HepG2 (cell line): ENCODE measurements at regions not wholly inside any gene's neighbourhood (a gene's known extent, or its start where the extent isn't known, plus 50 kb on each side); places are given as distances from the start of the nearest gene placed in this dataset.

ENCODE experiments used
- ATAC-seq: fragments of 200-7000 bp; cut with Tn5 transposase; 3 replicates; pipeline ENCODE4 v1.9.1; 2020; ENCODE audit warnings: mild to moderate bottlenecking, moderate library complexity
- BruUV-seq: library from RNA; stranded (reverse); fragments of 400-500 nt; replicated peaks from 2 replicates; lab custom pipeline; 2021; lab: Mats Ljungman, UMichigan
- CTCF ChIA-PET: fragments of 300-600 bp; formaldehyde crosslinking; extraction: SDS; loops from one replicate; lab custom pipeline; 2021; ENCODE audit warnings: low total read pairs, inconsistent platforms, low intra/inter-chr PET ratio; lab: Yijun Ruan, JAX
- POLR2A ChIA-PET: fragments of 350-600 bp; sonication (Branson Sonifier 250); formaldehyde crosslinking; loops from one replicate; lab custom pipeline; 2020; ENCODE audit warnings: antibody characterized with exemption, inconsistent platforms; lab: Yijun Ruan, JAX
- DNase-seq: peaks from one replicate; pipeline ENCODE4 v3.0.0-alpha.2; 2015; ENCODE audit warnings: low spot score
- FAIRE-seq: peaks from 3 replicates; lab custom pipeline; 2011; peaks lifted over from hg19 to GRCh38; lab: Jason Lieb, UNC
- H2AFZ ChIP-seq: one replicate; pipeline ENCODE4 v1.6.1; 2011; ENCODE audit warnings: low read length, inconsistent platforms
- H3K27ac ChIP-seq: fragments of 300-600 bp; 3 replicates; pipeline ENCODE4 v1.8.0; 2011; ENCODE audit warnings: mixed run types, mild to moderate bottlenecking, mixed read lengths, low read length, inconsistent platforms; ENCODE audit not compliant: insufficient read depth; ENCODE audit errors: extremely low read length
- H3K27me3 ChIP-seq, 2 experiments: fragments of 200-600 bp in 1 of 2; 2 replicates in 1 of 2; 3 replicates in 1 of 2; pipeline versions ENCODE4 v1.6.0 to v1.8.0; 2011; ENCODE audit warnings: low read length in 2 of 2, mild to moderate bottlenecking in 2 of 2, moderate library complexity in 2 of 2, inconsistent platforms in 1 of 2; ENCODE audit not compliant: insufficient read depth in 2 of 2, control insufficient read depth in 1 of 2
- H3K36me3 ChIP-seq, 2 experiments: fragments of 200-600 bp in 1 of 2; replicated peaks in 1 of 2; 2 replicates in 1 of 2; 3 replicates in 1 of 2; pipeline versions ENCODE4 v1.5.1 to v1.8.0; 2011; ENCODE audit warnings: low read length in 2 of 2, inconsistent platforms in 1 of 2; ENCODE audit not compliant: insufficient read depth in 2 of 2, control insufficient read depth in 1 of 2
- H3K4me1 ChIP-seq: 2 replicates; pipeline ENCODE4 v1.5.1; 2012; ENCODE audit warnings: low read length, inconsistent platforms; ENCODE audit not compliant: insufficient read depth
- H3K4me2 ChIP-seq: 2 replicates; pipeline ENCODE4 v1.6.0; 2011; ENCODE audit warnings: low read depth, low read length, inconsistent platforms
- H3K4me3 ChIP-seq, 3 experiments: fragments of 200-600 bp in 1 of 3; sonication (generic), shearing (Covaris generic) in 1 of 3; replicated peaks in 1 of 3; 2 replicates each; pipeline ENCODE4 v1.5.1; 2011 to 2016; ENCODE audit warnings: low read length in 3 of 3, inconsistent platforms in 2 of 3, low read depth in 2 of 3, mild to moderate bottlenecking in 2 of 3, control low read depth in 1 of 3, mixed read lengths in 1 of 3; ENCODE audit not compliant: insufficient read depth in 1 of 3
- H3K79me2 ChIP-seq: one replicate; pipeline ENCODE4 v1.6.1; 2011; ENCODE audit warnings: low read length, inconsistent platforms; ENCODE audit not compliant: insufficient read depth
- H3K9ac ChIP-seq: 2 replicates; pipeline ENCODE4 v1.6.0; 2011; ENCODE audit warnings: mild to moderate bottlenecking, low read depth, low read length, inconsistent platforms; ENCODE audit not compliant: insufficient read depth
- H3K9me3 ChIP-seq: 2 replicates; pipeline ENCODE4 v1.5.1; 2012; ENCODE audit warnings: mild to moderate bottlenecking, low read length
- H4K20me1 ChIP-seq: 2 replicates; pipeline ENCODE4 v1.6.0; 2011; ENCODE audit warnings: inconsistent platforms, mild to moderate bottlenecking, low read length, moderate library complexity; ENCODE audit not compliant: insufficient read depth
- CEBPZ ChIP-seq: IDR thresholded peaks from 2 replicates; pipeline ENCODE4 v1.6.1; 2012; ENCODE audit warnings: low read length, improper control_type of control experiment
- KAT7 ChIP-seq: IDR thresholded peaks from 2 replicates; pipeline ENCODE4 v1.6.1; 2018; ENCODE audit warnings: borderline replicate concordance, missing compliant biosample characterization
- MLLT10 ChIP-seq: sonication (generic); formaldehyde crosslinking; IDR thresholded peaks from 2 replicates; pipeline ENCODE4 v1.4.0; 2020; ENCODE audit warnings: missing genetic modification reagents
- MZF1 ChIP-seq: sonication (generic); formaldehyde crosslinking; IDR thresholded peaks from 2 replicates; pipeline ENCODE4 v1.8.1; 2023; ENCODE audit warnings: mild to moderate bottlenecking, missing genetic modification reagents, borderline replicate concordance
- NFYB ChIP-seq: sonication (generic); formaldehyde crosslinking; IDR thresholded peaks from 2 replicates; pipeline ENCODE4 v1.4.0; 2020; ENCODE audit warnings: missing genetic modification reagents
- PBX2 ChIP-seq: IDR thresholded peaks from 2 replicates; pipeline ENCODE4 v1.6.1; 2016; ENCODE audit warnings: control low read depth
- SSRP1 ChIP-seq: IDR thresholded peaks from 2 replicates; pipeline ENCODE4 v1.6.1; 2016; ENCODE audit warnings: control low read depth
- ZBTB37 ChIP-seq: sonication (generic); formaldehyde crosslinking; IDR thresholded peaks from 2 replicates; pipeline ENCODE4 v1.4.0; 2020; ENCODE audit warnings: mild to moderate bottlenecking, missing genetic modification reagents
- ZNF121 ChIP-seq: sonication (generic); formaldehyde crosslinking; IDR thresholded peaks from 2 replicates; pipeline ENCODE4 v1.5.0; 2020; ENCODE audit warnings: mild to moderate bottlenecking, missing genetic modification reagents
- ZNF362 ChIP-seq: sonication (generic); formaldehyde crosslinking; IDR thresholded peaks from 2 replicates; pipeline ENCODE4 v1.4.0; 2020; ENCODE audit warnings: missing genetic modification reagents, mild to moderate bottlenecking, borderline replicate concordance
- ZNF646 ChIP-seq: sonication (generic); formaldehyde crosslinking; IDR thresholded peaks from 2 replicates; pipeline ENCODE4 v1.9.0; 2021; ENCODE audit warnings: mild to moderate bottlenecking, missing genetic modification reagents
- ZNF879 ChIP-seq: sonication (generic); formaldehyde crosslinking; IDR thresholded peaks from 2 replicates; pipeline ENCODE4 v1.8.1; 2023; ENCODE audit warnings: missing genetic modification reagents
- WGBS: methylation state at CpG from one replicate; pipeline ENCODE4 v1.1.6; 2017; ENCODE audit warnings: low lambda C conversion rate; 5-methylcytosine and 5-hydroxymethylcytosine counted together
- in situ Hi-C: cut with HindIII; loops from 2 replicates; pipeline ENCODE4 v1.10.0; 2017; ENCODE audit warnings: low pct_unique_long_range_greater_than_20kb; ENCODE audit not compliant: extremely low pct_ligation_motif_present
- intact Hi-C: fragments of 100-400 bp; cut with micrococcal nuclease; formaldehyde crosslinking; loops from one replicate; pipeline ENCODE4 v1.10.0; 2022; ENCODE audit not compliant: unreplicated experiment

GRCh38 chr15:25545889-25546288, 107.1 kb upstream of the UBE3A start:
- Histone ChIP-seq H2AFZ (no peak overlapping the region), H3K27me3 (no peaks in the 10 kb centered on the region; a peak in 1 of 5 replicates), H3K9ac (no peak overlapping the region), H3K27ac (no peak overlapping the region), H3K36me3 (no peaks in the 10 kb centered on the region), H3K79me2 (no peaks in the 10 kb centered on the region), H3K4me2 (no peak overlapping the region), H4K20me1 (no peaks in the 10 kb centered on the region), H3K4me1 (no peaks in the 10 kb centered on the region), H3K4me3 (no peak overlapping the region), H3K9me3 (peaks cover 12% of the 10 kb centered on the region; the same call in 1 of the 2 replicates)
- ATAC-seq (no peak), FAIRE-seq (no peak), DNase-seq (no peak)
- ChIA-PET CTCF (no interaction called here), POLR2A (no interaction called here)
- 30% methylated on average over 3 of the region's 3 CpGs for WGBS
- intact Hi-C loops, result no loop called here
- BruUV-seq, result no TSS peak
- in situ Hi-C loops, result no loop called here
- no peak for TF ChIP-seq CEBPZ
- TF ChIP-seq PBX2 (CRISPR knock-in tag), result no peak
- TF ChIP-seq ZNF121 (CRISPR knock-in tag), result no peak
- TF ChIP-seq ZNF646, result no peak
- no peak for TF ChIP-seq MZF1
- TF ChIP-seq MLLT10 (CRISPR knock-in tag), result no peak
- no peak for TF ChIP-seq ZBTB37 (CRISPR knock-in tag)
- TF ChIP-seq SSRP1 (CRISPR knock-in tag), result no peak
- no peak for TF ChIP-seq ZNF362 (CRISPR knock-in tag)
- no peak for TF ChIP-seq ZNF879 (CRISPR knock-in tag)
- no peak for TF ChIP-seq NFYB (CRISPR knock-in tag)
- no peak for TF ChIP-seq KAT7
